ENCODE measurements at regions not wholly inside any gene's neighbourhood (a gene's known extent, or its start where the extent isn't known, plus 50 kb on each side); places are given as distances from the start of the nearest gene placed in this dataset.

DNA sequence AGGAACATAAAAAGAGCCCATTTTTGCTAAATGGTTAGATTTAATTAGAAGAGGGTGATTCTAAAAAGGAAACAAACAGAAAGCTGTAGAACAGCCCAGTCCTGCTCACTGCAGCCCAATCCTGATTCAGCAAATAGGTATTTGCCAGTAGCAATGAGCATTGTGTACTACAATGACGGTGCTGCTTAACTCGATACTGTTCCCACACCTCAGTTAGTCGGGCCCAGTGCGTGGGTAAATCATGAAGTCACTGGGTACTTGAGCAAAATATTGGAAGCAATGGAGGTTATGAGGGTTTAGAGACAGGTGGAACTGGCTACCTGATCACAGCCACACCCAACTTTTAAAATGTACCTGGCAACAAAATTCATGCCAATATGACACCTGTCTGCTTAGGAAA, 101.5 kb upstream of the ADGRL2 start:
- no peak for TF ChIP-seq CTCF (conservative IDR thresholded peaks at IDR 0.05; ENCODE audit: low read depth, low read length)
- TF ChIP-seq EZH2 (IDR thresholded peaks at IDR 0.05; ENCODE audit: borderline replicate concordance, low read depth, low read length, poor library complexity, severe bottlenecking), result no peak

Data from A673 (cell line).